H7 (cell line): ENCODE measurements at regions not wholly inside any gene's neighbourhood (a gene's known extent, or its start where the extent isn't known, plus 50 kb on each side); places are given as distances from the start of the nearest gene placed in this dataset.

Source experiments
- DNase-seq: peaks from one replicate; pipeline ENCODE4 v3.0.0; 2012
- H3K27me3 ChIP-seq: 2 replicates; pipeline ENCODE4 v1.6.0; 2011; ENCODE audit warnings: mild to moderate bottlenecking, low read length; ENCODE audit not compliant: control insufficient read depth, insufficient read depth
- H3K36me3 ChIP-seq: replicated peaks from 2 replicates; pipeline ENCODE4 v1.5.1; 2011; ENCODE audit warnings: low read length; ENCODE audit not compliant: control insufficient read depth, insufficient read depth
- H3K4me3 ChIP-seq: 2 replicates; pipeline ENCODE4 v1.5.1; 2011; ENCODE audit warnings: low read depth, mild to moderate bottlenecking, control low read depth, low read length, moderate library complexity; ENCODE audit not compliant: insufficient read depth

- no peak for DNase-seq
- Histone ChIP-seq H3K4me3 (no peak overlapping the region), H3K36me3 (no peaks in the 10 kb centered on the region), H3K27me3 (no peaks in the 10 kb centered on the region)
Measured at GRCh38 chr11:44398266-44399030, 88.5 kb upstream of the ALX4 start.

- Histone ChIP-seq H3K4me3 (no peak overlapping the region), H3K36me3 (no peaks in the 10 kb centered on the region), H3K27me3 (no peaks in the 10 kb centered on the region)
- DNase-seq, result no peak
Measured at GRCh38 chr11:44399968-44400367, 90.0 kb upstream of the ALX4 start.

- Histone ChIP-seq H3K4me3 (no peak overlapping the region), H3K27me3 (no peaks in the 10 kb centered on the region), H3K36me3 (no peaks in the 10 kb centered on the region)
- DNase-seq, result no peak
Measured at GRCh38 chr11:44400431-44400830, 90.5 kb upstream of the ALX4 start.

GRCh38 chr11:44402466-44403075 is 92.6 kb upstream of the ALX4 start:
- no peak for DNase-seq
- Histone ChIP-seq H3K4me3 (no peak overlapping the region), H3K36me3 (no peaks in the 10 kb centered on the region), H3K27me3 (no peaks in the 10 kb centered on the region)

GRCh38 chr11:44403176-44403575 is 93.2 kb upstream of the ALX4 start:
- no peak for DNase-seq
- Histone ChIP-seq H3K36me3 (no peaks in the 10 kb centered on the region), H3K4me3 (no peak overlapping the region), H3K27me3 (no peaks in the 10 kb centered on the region)

GRCh38 chr11:44403587-44404273 is 93.8 kb upstream of the ALX4 start:
- Histone ChIP-seq H3K4me3 (no peak overlapping the region), H3K36me3 (no peaks in the 10 kb centered on the region), H3K27me3 (no peaks in the 10 kb centered on the region)
- no peak for DNase-seq

GRCh38 chr11:44404301-44404700 is 94.4 kb upstream of the ALX4 start:
- Histone ChIP-seq H3K36me3 (no peaks in the 10 kb centered on the region), H3K27me3 (no peaks in the 10 kb centered on the region), H3K4me3 (no peak overlapping the region)
- no peak for DNase-seq

GRCh38 chr11:44404736-44405395 is 94.9 kb upstream of the ALX4 start:
- H3K36me3 ChIP-seq, result no peaks in the 10 kb centered on the region
- DNase-seq, result no peak
- no peak overlapping the region for H3K4me3 ChIP-seq
- H3K27me3 ChIP-seq, result no peaks in the 10 kb centered on the region

GRCh38 chr11:44407211-44407996 is 97.5 kb upstream of the ALX4 start:
- H3K27me3 ChIP-seq, result no peaks in the 10 kb centered on the region

GRCh38 chr11:44408141-44408540 is 98.2 kb upstream of the ALX4 start:
- no peaks in the 10 kb centered on the region for H3K27me3 ChIP-seq
- DNase-seq, result no peak
- H3K4me3 ChIP-seq, result no peak overlapping the region
- no peaks in the 10 kb centered on the region for H3K36me3 ChIP-seq

More at GRCh38 chr11:44407211-44407996, 97.5 kb upstream of the ALX4 start:
- DNase-seq, result no peak
- no peaks in the 10 kb centered on the region for H3K36me3 ChIP-seq
- no peak overlapping the region for H3K4me3 ChIP-seq

- Histone ChIP-seq H3K4me3 (no peak overlapping the region), H3K27me3 (no peaks in the 10 kb centered on the region), H3K36me3 (no peaks in the 10 kb centered on the region)
- no peak for DNase-seq
Measured at GRCh38 chr11:44408711-44409470, 99.0 kb upstream of the ALX4 start.

- DNase-seq, result no peak
- Histone ChIP-seq H3K4me3 (no peak overlapping the region), H3K36me3 (no peaks in the 10 kb centered on the region), H3K27me3 (no peaks in the 10 kb centered on the region)
Measured at GRCh38 chr11:44409558-44410236, 99.8 kb upstream of the ALX4 start.

GRCh38 chr11:44416776-44417175 is 106.8 kb upstream of the ALX4 start:
- Histone ChIP-seq H3K36me3 (no peaks in the 10 kb centered on the region), H3K4me3 (no peak overlapping the region), H3K27me3 (no peaks in the 10 kb centered on the region)
- no peak for DNase-seq
